SU-DHL-6 (cell line): ENCODE measurements at regions not wholly inside any gene's neighbourhood (a gene's known extent, or its start where the extent isn't known, plus 50 kb on each side); places are given as distances from the start of the nearest gene placed in this dataset.

ENCODE experiments used
- EZH2phosphoT487 ChIP-seq: fragments of 200-600 bp; sonication (generic), shearing (Covaris generic); conservative IDR thresholded peaks from 2 replicates; pipeline ENCODE4 v1.6.1; 2018; ENCODE audit warnings: mild to moderate bottlenecking, antibody characterized with exemption, low read length, moderate library complexity, mixed read lengths
- TF ChIP-seq, protein P1 (sequence below): fragments of 200-600 bp; sonication (generic); IDR thresholded peaks from one replicate; pipeline ENCODE4 v1.5.1; 2017; ENCODE audit warnings: antibody characterized with exemption, mild to moderate bottlenecking, low read length, moderate library complexity; ENCODE audit not compliant: insufficient read depth, poor library complexity, severe bottlenecking

DNA sequence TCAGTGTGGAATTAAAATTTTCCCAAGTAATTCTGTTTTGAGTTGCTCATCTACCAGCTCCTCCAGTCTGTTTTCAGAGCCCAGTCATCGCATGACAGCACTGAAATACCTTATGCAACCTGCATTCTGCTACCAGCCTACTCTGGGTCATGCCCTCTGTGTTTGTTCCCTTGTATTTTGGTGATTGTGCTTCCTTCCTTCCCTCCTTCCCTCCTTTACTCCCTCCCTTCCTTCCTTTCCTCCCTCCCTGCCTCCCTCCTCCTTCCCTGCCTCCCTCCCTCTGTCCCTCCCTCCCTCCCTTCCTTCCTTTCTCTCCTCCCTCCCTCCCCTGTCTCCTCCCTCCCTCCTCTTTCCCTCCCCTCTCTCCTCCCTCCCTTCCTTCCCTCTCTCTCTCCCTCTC lies 289.6 kb downstream of the CDH2 start:
- TF ChIP-seq, protein P1, sequence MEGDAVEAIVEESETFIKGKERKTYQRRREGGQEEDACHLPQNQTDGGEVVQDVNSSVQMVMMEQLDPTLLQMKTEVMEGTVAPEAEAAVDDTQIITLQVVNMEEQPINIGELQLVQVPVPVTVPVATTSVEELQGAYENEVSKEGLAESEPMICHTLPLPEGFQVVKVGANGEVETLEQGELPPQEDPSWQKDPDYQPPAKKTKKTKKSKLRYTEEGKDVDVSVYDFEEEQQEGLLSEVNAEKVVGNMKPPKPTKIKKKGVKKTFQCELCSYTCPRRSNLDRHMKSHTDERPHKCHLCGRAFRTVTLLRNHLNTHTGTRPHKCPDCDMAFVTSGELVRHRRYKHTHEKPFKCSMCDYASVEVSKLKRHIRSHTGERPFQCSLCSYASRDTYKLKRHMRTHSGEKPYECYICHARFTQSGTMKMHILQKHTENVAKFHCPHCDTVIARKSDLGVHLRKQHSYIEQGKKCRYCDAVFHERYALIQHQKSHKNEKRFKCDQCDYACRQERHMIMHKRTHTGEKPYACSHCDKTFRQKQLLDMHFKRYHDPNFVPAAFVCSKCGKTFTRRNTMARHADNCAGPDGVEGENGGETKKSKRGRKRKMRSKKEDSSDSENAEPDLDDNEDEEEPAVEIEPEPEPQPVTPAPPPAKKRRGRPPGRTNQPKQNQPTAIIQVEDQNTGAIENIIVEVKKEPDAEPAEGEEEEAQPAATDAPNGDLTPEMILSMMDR = no peak
- no peak for TF ChIP-seq EZH2phosphoT487
